Loucy (cell line): ENCODE measurements at regions not wholly inside any gene's neighbourhood (a gene's known extent, or its start where the extent isn't known, plus 50 kb on each side); places are given as distances from the start of the nearest gene placed in this dataset.

Experiments used
- H2AFZ ChIP-seq: fragments of 200-600 bp; sonication (generic); 2 replicates; pipeline ENCODE4 v1.6.0; 2016; ENCODE audit warnings: antibody characterized with exemption, mild to moderate bottlenecking, low read length, moderate library complexity
- H3F3A ChIP-seq: fragments of 200-600 bp; 2 replicates; pipeline ENCODE4 v1.6.0; 2016; ENCODE audit warnings: antibody characterized with exemption, low read depth, mild to moderate bottlenecking
- H3K27me3 ChIP-seq: fragments of 200-600 bp; sonication (generic); 2 replicates; pipeline ENCODE4 v1.6.1; 2014; ENCODE audit warnings: low read length, mild to moderate bottlenecking; ENCODE audit not compliant: insufficient read depth, poor library complexity, severe bottlenecking
- H3K36me3 ChIP-seq: fragments of 200-600 bp; sonication (generic); 2 replicates; pipeline ENCODE4 v1.6.1; 2016; ENCODE audit warnings: low read length; ENCODE audit not compliant: insufficient read depth
- H3K4me1 ChIP-seq: fragments of 200-600 bp; sonication (generic); 2 replicates; pipeline ENCODE4 v1.5.1; 2014; ENCODE audit warnings: low read length, mild to moderate bottlenecking; ENCODE audit not compliant: insufficient read depth, poor library complexity, severe bottlenecking
- H3K4me2 ChIP-seq: fragments of 200-600 bp; sonication (generic); 2 replicates; pipeline ENCODE4 v1.6.0; 2014; ENCODE audit warnings: antibody characterized with exemption, low read length, low read depth, mild to moderate bottlenecking; ENCODE audit not compliant: poor library complexity, severe bottlenecking
- H3K4me3 ChIP-seq: fragments of 200-600 bp; sonication (generic); 2 replicates; pipeline ENCODE4 v1.5.1; 2014; ENCODE audit warnings: low read length, mild to moderate bottlenecking, mixed read lengths; ENCODE audit not compliant: poor library complexity, severe bottlenecking
- H3K79me2 ChIP-seq: fragments of 200-600 bp; sonication (generic); 2 replicates; pipeline ENCODE4 v1.6.1; 2014; ENCODE audit warnings: low read length; ENCODE audit not compliant: insufficient read depth
- H3K9ac ChIP-seq: fragments of 200-600 bp; sonication (generic); 2 replicates; pipeline ENCODE4 v1.6.0; 2014; ENCODE audit warnings: mild to moderate bottlenecking, low read depth, low read length, moderate library complexity; ENCODE audit not compliant: poor library complexity, severe bottlenecking
- H3K9me2 ChIP-seq: fragments of 200-600 bp; sonication (generic); replicated peaks from 2 replicates; pipeline ENCODE4 v1.6.1; 2016; ENCODE audit warnings: low read depth, low read length, mixed read lengths
- H3K9me3 ChIP-seq: fragments of 200-600 bp; sonication (generic); 2 replicates; pipeline ENCODE4 v1.6.1; 2014; ENCODE audit warnings: mild to moderate bottlenecking, antibody characterized with exemption, low read length, low read depth; ENCODE audit not compliant: insufficient read depth
- H4K20me1 ChIP-seq: fragments of 200-600 bp; sonication (generic); 2 replicates; pipeline ENCODE4 v1.6.0; 2014; ENCODE audit warnings: antibody characterized with exemption, low read length, mild to moderate bottlenecking; ENCODE audit not compliant: insufficient read depth, poor library complexity, severe bottlenecking
- CTCF ChIP-seq: fragments of 200-600 bp; sonication (generic); conservative IDR thresholded peaks from 2 replicates; pipeline ENCODE4 v1.5.1; 2014; ENCODE audit warnings: mild to moderate bottlenecking, antibody characterized with exemption, low read length
- EZH2phosphoT487 ChIP-seq: fragments of 200-600 bp; IDR thresholded peaks from 2 replicates; pipeline ENCODE4 v1.6.1; 2018; ENCODE audit warnings: antibody characterized with exemption, mild to moderate bottlenecking, moderate library complexity, borderline replicate concordance

- no peaks in the 10 kb centered on the region for H4K20me1 ChIP-seq
- H3K9me3 ChIP-seq: no peaks in the 10 kb centered on the region
- no peak overlapping the region for H3K9ac ChIP-seq
- no peaks in the 10 kb centered on the region for H3K9me2 ChIP-seq
- H3K79me2 ChIP-seq: no peaks in the 10 kb centered on the region
- H3K4me1 ChIP-seq: no peaks in the 10 kb centered on the region
- H3F3A ChIP-seq: no peaks in the 10 kb centered on the region
- no peaks in the 10 kb centered on the region for H3K27me3 ChIP-seq
- H3K36me3 ChIP-seq: no peaks in the 10 kb centered on the region
- no peak overlapping the region for H2AFZ ChIP-seq
- no peak overlapping the region for H3K4me2 ChIP-seq
- no peak overlapping the region for H3K4me3 ChIP-seq
- no peak for TF ChIP-seq EZH2phosphoT487
- no peak for TF ChIP-seq CTCF
Observed at GRCh38 chr19:30309905-30310601, 62.1 kb upstream of the ZNF536 start.

GRCh38 chr19:30310602-30311263, 61.5 kb upstream of the ZNF536 start:
- H3K4me2 ChIP-seq: no peak overlapping the region
- H3K79me2 ChIP-seq: no peaks in the 10 kb centered on the region
- H3K9me3 ChIP-seq: no peaks in the 10 kb centered on the region
- H3K4me3 ChIP-seq: no peak overlapping the region
- H3K9ac ChIP-seq: no peak overlapping the region
- H3K9me2 ChIP-seq: no peaks in the 10 kb centered on the region
- H3K4me1 ChIP-seq: no peaks in the 10 kb centered on the region
- H4K20me1 ChIP-seq: no peaks in the 10 kb centered on the region
- no peak overlapping the region for H2AFZ ChIP-seq
- no peaks in the 10 kb centered on the region for H3K36me3 ChIP-seq
- TF ChIP-seq EZH2phosphoT487: no peak
- no peak for TF ChIP-seq CTCF
- H3K27me3 ChIP-seq: no peaks in the 10 kb centered on the region
- no peaks in the 10 kb centered on the region for H3F3A ChIP-seq

- no peaks in the 10 kb centered on the region for H3K36me3 ChIP-seq
- no peaks in the 10 kb centered on the region for H3K9me3 ChIP-seq
- H3F3A ChIP-seq: no peaks in the 10 kb centered on the region
- no peak overlapping the region for H3K9ac ChIP-seq
- no peaks in the 10 kb centered on the region for H3K79me2 ChIP-seq
- no peak overlapping the region for H3K4me2 ChIP-seq
- H3K9me2 ChIP-seq: no peaks in the 10 kb centered on the region
- H3K4me3 ChIP-seq: no peak overlapping the region
- TF ChIP-seq EZH2phosphoT487 (no peak), CTCF (no peak)
- no peaks in the 10 kb centered on the region for H4K20me1 ChIP-seq
- H2AFZ ChIP-seq: no peak overlapping the region
- no peaks in the 10 kb centered on the region for H3K27me3 ChIP-seq
- no peaks in the 10 kb centered on the region for H3K4me1 ChIP-seq
Observed at GRCh38 chr19:30311911-30312310, 60.3 kb upstream of the ZNF536 start.
